GM12878 (cell line): ENCODE measurements at regions not wholly inside any gene's neighbourhood (a gene's known extent, or its start where the extent isn't known, plus 50 kb on each side); places are given as distances from the start of the nearest gene placed in this dataset.

Source experiments
- ATAC-seq: fragments of 200-7000 bp; cut with Tn5 transposase; 3 replicates; pipeline ENCODE4 v1.9.1; 2020; ENCODE audit warnings: mild to moderate bottlenecking, moderate library complexity
- BruUV-seq: library from RNA; stranded (reverse); fragments of 400-500 nt; replicated peaks from 2 replicates; lab custom pipeline; 2021; lab: Mats Ljungman, UMichigan
- CTCF ChIA-PET: fragments of 300-600 bp; sonication (Branson Sonifier 250); formaldehyde crosslinking; extraction: SDS; loops from one replicate; lab custom pipeline; 2021; ENCODE audit warnings: inconsistent platforms; lab: Yijun Ruan, JAX
- POLR2A ChIA-PET: fragments of 350-600 bp; formaldehyde crosslinking; extraction: SDS; loops from one replicate; lab custom pipeline; 2021; ENCODE audit warnings: inconsistent platforms; lab: Charles Lee
- RAD21 ChIA-PET: fragments of 300-600 bp; sonication (Branson Sonifier 250); formaldehyde crosslinking; loops from one replicate; lab custom pipeline; 2023; ENCODE audit warnings: antibody characterized with exemption; ENCODE audit not compliant: unreplicated experiment; lab: Charles Lee
- SMC1A ChIA-PET: fragments of 300-600 bp; sonication (Branson Sonifier 250); formaldehyde crosslinking; loops from one replicate; lab custom pipeline; 2023; ENCODE audit not compliant: unreplicated experiment, uncharacterized antibody; lab: Charles Lee
- DNase-seq: peaks from one replicate; pipeline ENCODE4 v3.0.0-alpha.2; 2011; ENCODE audit warnings: low read depth, low spot score
- FAIRE-seq: peaks from 3 replicates; lab custom pipeline; 2011; peaks lifted over from hg19 to GRCh38; lab: Jason Lieb, UNC
- H2AFZ ChIP-seq: 2 replicates; pipeline ENCODE4 v1.6.0; 2011; ENCODE audit warnings: low read depth, low read length, control low read depth; ENCODE audit not compliant: control insufficient read depth
- H3K27ac ChIP-seq: 2 replicates; pipeline ENCODE4 v1.5.1; 2011; ENCODE audit warnings: control low read depth; ENCODE audit not compliant: control insufficient read depth, insufficient read depth
- H3K27me3 ChIP-seq, 2 experiments: replicated peaks in 1 of 2; 2 replicates each; pipeline versions ENCODE4 v1.6.0 to v1.6.1; 2011; ENCODE audit warnings: low read length in 1 of 2; ENCODE audit not compliant: control insufficient read depth in 2 of 2, insufficient read depth in 2 of 2
- H3K36me3 ChIP-seq, 2 experiments: 2 replicates each; pipeline ENCODE4 v1.5.1; 2011; ENCODE audit warnings: low read length in 1 of 2; ENCODE audit not compliant: control insufficient read depth in 2 of 2, insufficient read depth in 2 of 2
- H3K4me1 ChIP-seq: 2 replicates; pipeline ENCODE4 v1.6.1; 2011; ENCODE audit warnings: mild to moderate bottlenecking, low read length, moderate library complexity, mixed read lengths; ENCODE audit not compliant: control insufficient read depth, insufficient read depth
- H3K4me2 ChIP-seq: 2 replicates; pipeline ENCODE4 v1.6.0; 2011; ENCODE audit warnings: control low read depth; ENCODE audit not compliant: control insufficient read depth, insufficient read depth
- H3K4me3 ChIP-seq: fragments of 200-600 bp; sonication (generic); 2 replicates; pipeline ENCODE4 v1.5.1; 2016
- H3K79me2 ChIP-seq: 2 replicates; pipeline ENCODE4 v1.6.0; 2011; ENCODE audit warnings: low read length; ENCODE audit not compliant: control insufficient read depth, insufficient read depth
- H3K9ac ChIP-seq: 2 replicates; pipeline ENCODE4 v1.8.0; 2011; ENCODE audit warnings: low read length, control low read depth, mixed read lengths; ENCODE audit not compliant: control insufficient read depth, insufficient read depth
- H3K9me3 ChIP-seq: replicated peaks from 3 replicates; pipeline ENCODE4 v1.5.1; 2011; ENCODE audit warnings: mild to moderate bottlenecking, low read length; ENCODE audit not compliant: control insufficient read depth, insufficient read depth
- H4K20me1 ChIP-seq: 2 replicates; pipeline ENCODE4 v1.6.0; 2011; ENCODE audit not compliant: control insufficient read depth, insufficient read depth
- CBX3 ChIP-seq: fragments of 200-600 bp; sonication (generic); IDR thresholded peaks from 2 replicates; pipeline ENCODE4 v1.6.1; 2016; ENCODE audit warnings: low read depth, borderline replicate concordance
- CUX1 ChIP-seq: IDR thresholded peaks from 2 replicates; pipeline ENCODE4 v1.6.1; 2012; ENCODE audit warnings: improper control_type of control experiment, low read depth, low read length; ENCODE audit not compliant: insufficient replicate concordance
- FOXK2 ChIP-seq: fragments of 450-650 bp; IDR thresholded peaks from 2 replicates; pipeline ENCODE4 v1.6.1; 2017; ENCODE audit warnings: mild to moderate bottlenecking, moderate library complexity
- LARP7 ChIP-seq: fragments of 450-650 bp; IDR thresholded peaks from 2 replicates; pipeline ENCODE4 v1.6.1; 2017; ENCODE audit warnings: mild to moderate bottlenecking
- MTA2 ChIP-seq: fragments of 450-650 bp; IDR thresholded peaks from 2 replicates; pipeline ENCODE4 v1.6.1; 2016; ENCODE audit warnings: low read depth, mild to moderate bottlenecking, moderate library complexity
- MYB ChIP-seq: fragments of 150-350 bp; IDR thresholded peaks from 2 replicates; pipeline ENCODE4 v1.6.1; 2014; ENCODE audit warnings: mild to moderate bottlenecking, low read depth, low read length, borderline replicate concordance
- NFYB ChIP-seq: IDR thresholded peaks from 2 replicates; pipeline ENCODE4 v1.6.1; 2011; ENCODE audit warnings: low read depth, mild to moderate bottlenecking, low read length, improper control_type of control experiment, moderate library complexity; ENCODE audit not compliant: insufficient read depth
- NKRF ChIP-seq: fragments of 450-650 bp; conservative IDR thresholded peaks from 2 replicates; pipeline ENCODE4 v1.6.1; 2017; ENCODE audit warnings: mild to moderate bottlenecking, moderate library complexity
- NR2F1 ChIP-seq: fragments of 450-650 bp; conservative IDR thresholded peaks from 2 replicates; pipeline ENCODE4 v1.6.1; 2017; ENCODE audit warnings: mild to moderate bottlenecking
- RUNX3 ChIP-seq: IDR thresholded peaks from 2 replicates; pipeline ENCODE4 v1.6.1; 2012; ENCODE audit warnings: low read length, inconsistent platforms
- SMAD5 ChIP-seq: IDR thresholded peaks from 2 replicates; pipeline ENCODE4 v1.6.1; 2016; ENCODE audit warnings: antibody characterized with exemption, low read depth
- SP1 ChIP-seq: IDR thresholded peaks from one replicate; pipeline ENCODE4 v1.6.1; 2011; ENCODE audit warnings: low read depth, low read length
- SUZ12 ChIP-seq: fragments of 200-600 bp; sonication (generic); IDR thresholded peaks from one replicate; pipeline ENCODE4 v1.6.1; 2018; ENCODE audit warnings: antibody characterized with exemption, mild to moderate bottlenecking; ENCODE audit not compliant: unreplicated experiment
- TARDBP ChIP-seq: IDR thresholded peaks from 2 replicates; pipeline ENCODE4 v1.6.1; 2016; ENCODE audit warnings: borderline replicate concordance
- USF2 ChIP-seq: IDR thresholded peaks from 2 replicates; pipeline ENCODE4 v1.6.1; 2011; ENCODE audit warnings: low read depth, low read length, improper control_type of control experiment, borderline replicate concordance
- WRNIP1 ChIP-seq: IDR thresholded peaks from 2 replicates; pipeline ENCODE4 v1.6.1; 2011; ENCODE audit warnings: low read depth, low read length, improper control_type of control experiment, borderline replicate concordance
- YBX1 ChIP-seq: fragments of 450-650 bp; IDR thresholded peaks from 2 replicates; pipeline ENCODE4 v1.6.1; 2016; ENCODE audit warnings: antibody characterized with exemption
- ZBED1 ChIP-seq: IDR thresholded peaks from 2 replicates; pipeline ENCODE4 v1.6.1; 2016; ENCODE audit warnings: borderline replicate concordance
- ZNF24 ChIP-seq: fragments of 450-650 bp; IDR thresholded peaks from 2 replicates; pipeline ENCODE4 v1.6.1; 2017; ENCODE audit warnings: antibody characterized with exemption, mild to moderate bottlenecking
- WGBS: methylation state at CpG from one replicate; pipeline ENCODE4 v1.1.6; 2016; ENCODE audit warnings: low lambda C conversion rate; ENCODE audit not compliant: insufficient replicate concordance, insufficient coverage; ENCODE audit errors: missing lambda C conversion rate; 5-methylcytosine and 5-hydroxymethylcytosine counted together
- in situ Hi-C: fragments of 300-500 bp; cut with MboI; formaldehyde crosslinking; loops from 9 replicates; pipeline ENCODE4 v1.14.3; 2018; ENCODE audit warnings: mixed read lengths
- intact Hi-C: fragments of 100-400 bp; cut with micrococcal nuclease; formaldehyde crosslinking; loops from one replicate; pipeline ENCODE4 v1.14.2; 2022; ENCODE audit not compliant: unreplicated experiment

GRCh38 chr4:1472911-1473518, 66.8 kb upstream of the NKX1-1 start:
- FAIRE-seq (no peak), DNase-seq (no peak), ATAC-seq (no peak)
- ChIA-PET CTCF (no interaction called here), POLR2A (no interaction called here), RAD21 (no interaction called here), SMC1A (no interaction called here)
- H3K79me2 ChIP-seq, result no peaks in the 10 kb centered on the region
- no peaks in the 10 kb centered on the region; the same call in 2 of the 3 replicates for H3K9me3 ChIP-seq
- intact Hi-C loops, result no loop called here
- TF ChIP-seq CBX3 (no peak), RUNX3 (no peak), NR2F1 (no peak), LARP7 (no peak), NKRF (no peak), CUX1 (no peak), USF2 (no peak), WRNIP1 (no peak), TARDBP (no peak), SUZ12 (no peak), SMAD5 (no peak), FOXK2 (no peak), ZBED1 (no peak), YBX1 (no peak), MTA2 (no peak), NFYB (no peak), MYB (no peak), SP1 (no peak), ZNF24 (no peak)
- H3K27ac ChIP-seq, result no peak overlapping the region
- H2AFZ ChIP-seq, result no peak overlapping the region
- H3K27me3 ChIP-seq, result no peaks in the 10 kb centered on the region
- in situ Hi-C loops, result no loop called here
- BruUV-seq, result no TSS peak
- H3K36me3 ChIP-seq, result no peaks in the 10 kb centered on the region
- H3K9ac ChIP-seq, result no peak overlapping the region
- 54% methylated on average over 7 of the region's 9 CpGs for WGBS
- H3K4me2 ChIP-seq, result no peak overlapping the region
- H4K20me1 ChIP-seq, result no peaks in the 10 kb centered on the region
- no peaks in the 10 kb centered on the region for H3K4me1 ChIP-seq
- H3K4me3 ChIP-seq, result no peak overlapping the region
